ENCODE measurements at regions not wholly inside any gene's neighbourhood (a gene's known extent, or its start where the extent isn't known, plus 50 kb on each side); places are given as distances from the start of the nearest gene placed in this dataset.

DNA sequence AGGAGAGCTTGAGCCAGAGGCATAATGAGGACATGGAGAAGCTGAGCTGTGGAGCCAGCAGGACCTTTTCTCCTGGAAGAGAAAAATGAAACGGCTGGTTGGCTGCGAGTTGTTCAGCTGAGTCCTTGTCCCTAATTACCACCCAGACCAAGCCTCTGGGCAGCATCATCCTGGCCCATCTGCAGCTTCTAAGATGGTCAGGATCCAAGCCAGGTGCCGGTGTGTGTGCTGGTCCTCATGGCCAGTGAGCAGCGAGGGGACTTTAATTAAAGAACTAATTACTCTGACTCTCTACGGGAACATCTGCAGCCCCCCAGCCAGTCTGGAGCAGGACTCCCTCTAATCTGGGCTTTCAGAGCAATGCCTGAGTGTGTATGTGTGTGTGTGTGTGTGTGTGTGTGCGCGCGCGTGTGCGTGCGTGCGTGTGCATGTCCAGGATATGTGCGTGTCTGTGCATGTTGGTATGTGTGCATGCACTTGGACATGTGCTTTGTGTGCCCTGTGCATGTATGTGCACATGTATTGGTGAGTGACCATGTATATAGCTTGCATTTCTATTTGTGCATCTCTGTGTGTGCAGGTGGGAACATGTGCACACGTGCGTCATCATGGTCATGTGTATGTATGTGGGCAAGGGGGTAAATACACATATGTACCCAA, 173.9 kb downstream of the DHX35 start:
- TF ChIP-seq, protein P1, sequence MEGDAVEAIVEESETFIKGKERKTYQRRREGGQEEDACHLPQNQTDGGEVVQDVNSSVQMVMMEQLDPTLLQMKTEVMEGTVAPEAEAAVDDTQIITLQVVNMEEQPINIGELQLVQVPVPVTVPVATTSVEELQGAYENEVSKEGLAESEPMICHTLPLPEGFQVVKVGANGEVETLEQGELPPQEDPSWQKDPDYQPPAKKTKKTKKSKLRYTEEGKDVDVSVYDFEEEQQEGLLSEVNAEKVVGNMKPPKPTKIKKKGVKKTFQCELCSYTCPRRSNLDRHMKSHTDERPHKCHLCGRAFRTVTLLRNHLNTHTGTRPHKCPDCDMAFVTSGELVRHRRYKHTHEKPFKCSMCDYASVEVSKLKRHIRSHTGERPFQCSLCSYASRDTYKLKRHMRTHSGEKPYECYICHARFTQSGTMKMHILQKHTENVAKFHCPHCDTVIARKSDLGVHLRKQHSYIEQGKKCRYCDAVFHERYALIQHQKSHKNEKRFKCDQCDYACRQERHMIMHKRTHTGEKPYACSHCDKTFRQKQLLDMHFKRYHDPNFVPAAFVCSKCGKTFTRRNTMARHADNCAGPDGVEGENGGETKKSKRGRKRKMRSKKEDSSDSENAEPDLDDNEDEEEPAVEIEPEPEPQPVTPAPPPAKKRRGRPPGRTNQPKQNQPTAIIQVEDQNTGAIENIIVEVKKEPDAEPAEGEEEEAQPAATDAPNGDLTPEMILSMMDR (IDR thresholded peaks at IDR 0.05) = no peak
- TF ChIP-seq POLR2A (IDR thresholded peaks at IDR 0.05) = no peak
- no peak for TF ChIP-seq POLR2AphosphoS5 (IDR thresholded peaks at IDR 0.05)
